ENCODE measurements at regions not wholly inside any gene's neighbourhood (a gene's known extent, or its start where the extent isn't known, plus 50 kb on each side); places are given as distances from the start of the nearest gene placed in this dataset.

GRCh38 chr13:72590091-72590740 is 137.2 kb downstream of the MZT1 start:
- no peak for TF ChIP-seq CTCF (IDR thresholded peaks at IDR 0.05)
- Mint-ChIP-seq H3K9me3 (ENCODE audit: unreplicated experiment) (no peaks in the 10 kb centered on the region), H3K4me1 (ENCODE audit: unreplicated experiment) (no peaks in the 10 kb centered on the region), H3K4me3 (ENCODE audit: unreplicated experiment) (no peak overlapping the region), H3K27me3 (ENCODE audit: unreplicated experiment) (peaks cover 6% of the 10 kb centered on the region), H3K27ac (ENCODE audit: unreplicated experiment) (no peak overlapping the region), H3K36me3 (ENCODE audit: unreplicated experiment) (no peaks in the 10 kb centered on the region)
- DNase-seq (ENCODE audit: extremely low spot score, unreplicated experiment) = no peak

GRCh38 chr13:72586518-72586917 is 140.9 kb downstream of the MZT1 start:
- TF ChIP-seq CTCF (IDR thresholded peaks at IDR 0.05) = no peak
- DNase-seq (ENCODE audit: extremely low spot score, unreplicated experiment) = no peak
- no peaks in the 10 kb centered on the region for H3K36me3 Mint-ChIP-seq (ENCODE audit: unreplicated experiment)
- no peak overlapping the region for H3K4me3 Mint-ChIP-seq (ENCODE audit: unreplicated experiment)
- no peak overlapping the region for H3K27ac Mint-ChIP-seq (ENCODE audit: unreplicated experiment)
- H3K9me3 Mint-ChIP-seq (ENCODE audit: unreplicated experiment) = no peaks in the 10 kb centered on the region
- peaks cover 11% of the 10 kb centered on the region for H3K27me3 Mint-ChIP-seq (ENCODE audit: unreplicated experiment)
- H3K4me1 Mint-ChIP-seq (ENCODE audit: unreplicated experiment) = no peaks in the 10 kb centered on the region

- no peak overlapping the region for H3K4me3 Mint-ChIP-seq (ENCODE audit: unreplicated experiment)
- H3K27ac Mint-ChIP-seq (ENCODE audit: unreplicated experiment) = no peak overlapping the region
- no peak for TF ChIP-seq CTCF (IDR thresholded peaks at IDR 0.05)
- DNase-seq (ENCODE audit: extremely low spot score, unreplicated experiment) = no peak
- H3K4me1 Mint-ChIP-seq (ENCODE audit: unreplicated experiment) = no peaks in the 10 kb centered on the region
- H3K9me3 Mint-ChIP-seq (ENCODE audit: unreplicated experiment) = no peaks in the 10 kb centered on the region
- H3K36me3 Mint-ChIP-seq (ENCODE audit: unreplicated experiment) = no peaks in the 10 kb centered on the region
- peaks cover 11% of the 10 kb centered on the region for H3K27me3 Mint-ChIP-seq (ENCODE audit: unreplicated experiment)
Measured at GRCh38 chr13:72585254-72585653, 142.2 kb downstream of the MZT1 start.

- Mint-ChIP-seq H3K4me1 (ENCODE audit: unreplicated experiment) (peaks cover 3% of the 10 kb centered on the region), H3K27me3 (ENCODE audit: unreplicated experiment) (peaks cover 14% of the 10 kb centered on the region), H3K27ac (ENCODE audit: unreplicated experiment) (no peak overlapping the region), H3K4me3 (ENCODE audit: unreplicated experiment) (no peak overlapping the region), H3K9me3 (ENCODE audit: unreplicated experiment) (peaks cover 11% of the 10 kb centered on the region), H3K36me3 (ENCODE audit: unreplicated experiment) (no peaks in the 10 kb centered on the region)
- no peak for TF ChIP-seq CTCF (IDR thresholded peaks at IDR 0.05)
- no peak for DNase-seq (ENCODE audit: extremely low spot score, unreplicated experiment)
Measured at GRCh38 chr13:72571191-72571590, 156.2 kb downstream of the MZT1 start.

- Mint-ChIP-seq H3K27me3 (ENCODE audit: unreplicated experiment) (peaks cover 19% of the 10 kb centered on the region), H3K4me3 (ENCODE audit: unreplicated experiment) (no peak overlapping the region), H3K4me1 (ENCODE audit: unreplicated experiment) (peaks cover 3% of the 10 kb centered on the region), H3K9me3 (ENCODE audit: unreplicated experiment) (no peaks in the 10 kb centered on the region), H3K36me3 (ENCODE audit: unreplicated experiment) (no peaks in the 10 kb centered on the region), H3K27ac (ENCODE audit: unreplicated experiment) (no peak overlapping the region)
- no peak for TF ChIP-seq CTCF (IDR thresholded peaks at IDR 0.05)
- DNase-seq (ENCODE audit: extremely low spot score, unreplicated experiment) = no peak
Measured at GRCh38 chr13:72570019-72570418, 157.4 kb downstream of the MZT1 start.

All from osteocyte (in vitro differentiated cells).